ENCODE measurements at regions not wholly inside any gene's neighbourhood (a gene's known extent, or its start where the extent isn't known, plus 50 kb on each side); places are given as distances from the start of the nearest gene placed in this dataset.

DNA sequence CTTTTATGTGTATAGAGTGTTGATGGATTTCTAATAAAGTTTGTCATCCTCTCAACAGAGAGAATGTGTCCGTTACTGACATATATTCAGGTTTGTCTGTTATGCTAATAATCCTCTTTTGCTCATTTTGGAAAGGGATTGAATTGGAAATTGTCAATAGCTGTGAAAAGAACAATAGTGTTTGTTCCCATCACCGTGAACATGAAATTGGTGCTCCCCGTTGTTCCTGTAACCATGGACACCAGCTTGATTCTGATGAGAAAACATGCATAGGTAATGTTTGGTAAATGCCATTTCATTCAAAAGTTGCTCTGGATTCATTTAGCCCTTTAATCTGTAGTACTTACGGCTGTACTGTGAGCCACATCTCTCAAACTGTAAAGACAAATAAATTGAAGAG lies 707.0 kb upstream of the GOLIM4 start:
- 2% methylated on average over 4 of the region's 4 CpGs for WGBS (ENCODE audit: low lambda C conversion rate)
- Histone ChIP-seq H3K79me2 (ENCODE audit: insufficient read depth, low read length) (no peaks in the 10 kb centered on the region), H3K9ac (ENCODE audit: insufficient read depth, low read depth, low read length) (no peak overlapping the region), H3K27ac (ENCODE audit: extremely low read length, insufficient read depth, low read length) (no peak overlapping the region), H3K4me1 (ENCODE audit: insufficient read depth, low read length) (no peaks in the 10 kb centered on the region), H3K4me2 (ENCODE audit: low read depth, low read length) (no peak overlapping the region), H3K4me3 (replicated peaks in 1 of 3; ENCODE audit: insufficient read depth in 1 of 3, low read depth in 2 of 3, low read length in 3 of 3) (no peak overlapping the region), H4K20me1 (ENCODE audit: insufficient read depth, low read length) (no peaks in the 10 kb centered on the region), H3K27me3 (ENCODE audit: control insufficient read depth in 1 of 2, insufficient read depth in 2 of 2, low read length in 2 of 2) (no peaks in the 10 kb centered on the region), H2AFZ (ENCODE audit: low read length) (no peak overlapping the region), H3K9me3 (ENCODE audit: low read length) (no peaks in the 10 kb centered on the region), H3K36me3 (replicated peaks in 1 of 2; ENCODE audit: control insufficient read depth in 1 of 2, insufficient read depth in 2 of 2, low read length in 2 of 2) (no peaks in the 10 kb centered on the region)
- ChIA-PET CTCF (ENCODE audit: low intra/inter-chr PET ratio, low total read pairs) (no interaction called here), POLR2A (no interaction called here)
- BruUV-seq (replicated peaks): no TSS peak
- no peak for ATAC-seq
- TF ChIP-seq ZNF414 (CRISPR knock-in tag; IDR thresholded peaks at IDR 0.05) (no peak), PTBP1 (IDR thresholded peaks at IDR 0.05; ENCODE audit: low read depth, low read length, poor library complexity, severe bottlenecking) (no peak), IKZF4 (CRISPR knock-in tag; IDR thresholded peaks at IDR 0.05; ENCODE audit: borderline replicate concordance, low read depth, not compliant biosample characterization) (no peak), ZHX2 (IDR thresholded peaks at IDR 0.05; ENCODE audit: low read depth) (no peak), ZHX2 (CRISPR knock-in tag; IDR thresholded peaks at IDR 0.05; ENCODE audit: borderline replicate concordance) (no peak), MIXL1 (CRISPR knock-in tag; IDR thresholded peaks at IDR 0.05) (no peak)
- in situ Hi-C loops (cut with HindIII; ENCODE audit: extremely low pct_ligation_motif_present, low pct_unique_long_range_greater_than_20kb) (no loop called here), intact Hi-C loops (cut with micrococcal nuclease; ENCODE audit: unreplicated experiment) (no loop called here)
- FAIRE-seq: no peak
- no peak for DNase-seq (ENCODE audit: low spot score)
